HG02870 (cell line): ENCODE measurements at regions not wholly inside any gene's neighbourhood (a gene's known extent, or its start where the extent isn't known, plus 50 kb on each side); places are given as distances from the start of the nearest gene placed in this dataset.
"Not testable (repeated sequence)": the region's sequence is repeated elsewhere in the genome, so short reads cannot be mapped to it uniquely, and the experiment has no call there.

ENCODE experiments used
- ATAC-seq: cut with Tn5 transposase; IDR thresholded peaks from one replicate; pipeline ENCODE4 v1.9.1; 2021; ENCODE audit warnings: mild to moderate bottlenecking, moderate library complexity; ENCODE audit not compliant: unreplicated experiment

- ATAC-seq: no peak
Measured at GRCh38 chr4:66568431-66568830, 898.1 kb upstream of the EPHA5 start.

- no peak for ATAC-seq
Measured at GRCh38 chr4:66568001-66568400, 897.7 kb upstream of the EPHA5 start.

- ATAC-seq: no peak
Measured at GRCh38 chr4:66567551-66567950, 897.3 kb upstream of the EPHA5 start.

- no peak for ATAC-seq
Measured at GRCh38 chr4:66565801-66566200, 895.5 kb upstream of the EPHA5 start.

GRCh38 chr4:66564901-66565651, 894.8 kb upstream of the EPHA5 start:
- ATAC-seq: no peak

GRCh38 chr4:66562276-66562806, 892.1 kb upstream of the EPHA5 start:
- no peak for ATAC-seq

GRCh38 chr4:66561465-66562053, 891.3 kb upstream of the EPHA5 start:
- not testable (repeated sequence) for ATAC-seq

- no peak for ATAC-seq
Measured at GRCh38 chr4:66558651-66559050, 888.4 kb upstream of the EPHA5 start.

GRCh38 chr4:66556651-66557278, 886.5 kb upstream of the EPHA5 start:
- no peak for ATAC-seq

GRCh38 chr4:66555301-66555700, 885.0 kb upstream of the EPHA5 start:
- ATAC-seq: no peak

- ATAC-seq: no peak
Measured at GRCh38 chr4:66554826-66555225, 884.5 kb upstream of the EPHA5 start.

- not testable (repeated sequence) for ATAC-seq
Measured at GRCh38 chr4:66545301-66545700, 875.0 kb upstream of the EPHA5 start.

- ATAC-seq: no peak
Measured at GRCh38 chr4:66544281-66544680, 874.0 kb upstream of the EPHA5 start.

GRCh38 chr4:66539745-66540144, 869.5 kb upstream of the EPHA5 start:
- no peak for ATAC-seq

GRCh38 chr4:66524781-66525180, 854.5 kb upstream of the EPHA5 start:
- no peak for ATAC-seq

- no peak for ATAC-seq
Measured at GRCh38 chr4:66522244-66522643, 852.0 kb upstream of the EPHA5 start.

- no peak for ATAC-seq
Measured at GRCh38 chr4:66516940-66517339, 846.7 kb upstream of the EPHA5 start.

GRCh38 chr4:66506985-66507384, 836.7 kb upstream of the EPHA5 start:
- ATAC-seq: no peak

GRCh38 chr4:66501997-66502396, 831.7 kb upstream of the EPHA5 start:
- no peak for ATAC-seq

- no peak for ATAC-seq
Measured at GRCh38 chr4:66490729-66491128, 820.4 kb upstream of the EPHA5 start.

- no peak for ATAC-seq
Measured at GRCh38 chr4:66489783-66490452, 819.6 kb upstream of the EPHA5 start.
